GM23338 (cell line): ENCODE measurements at regions not wholly inside any gene's neighbourhood (a gene's known extent, or its start where the extent isn't known, plus 50 kb on each side); places are given as distances from the start of the nearest gene placed in this dataset.

ENCODE experiments used
- ATAC-seq: fragments of 200-7000 bp; cut with Tn5 transposase; 3 replicates; pipeline ENCODE4 v1.9.1; 2020
- DNase-seq: peaks from one replicate; pipeline ENCODE4 v3.0.0-alpha.2; 2015; ENCODE audit warnings: low spot score
- H2AFZ ChIP-seq: fragments of 200-600 bp; sonication (generic); 2 replicates; pipeline ENCODE4 v1.8.0; 2016; ENCODE audit warnings: antibody characterized with exemption, mild to moderate bottlenecking, moderate library complexity
- H3F3A ChIP-seq: fragments of 200-600 bp; sonication (generic); replicated peaks from 2 replicates; pipeline ENCODE4 v1.8.0; 2017; ENCODE audit warnings: antibody characterized with exemption, mixed run types, low read depth
- H3K27ac ChIP-seq: fragments of 200-600 bp; sonication (generic); 2 replicates; pipeline ENCODE4 v1.6.1; 2016; ENCODE audit warnings: low read depth
- H3K27me3 ChIP-seq: fragments of 200-600 bp; sonication (generic); 2 replicates; pipeline ENCODE4 v1.8.0; 2016; ENCODE audit warnings: mild to moderate bottlenecking, mixed run types, moderate library complexity; ENCODE audit not compliant: insufficient read depth
- H3K36me3 ChIP-seq: fragments of 200-600 bp; sonication (generic); 2 replicates; pipeline ENCODE4 v1.8.0; 2016; ENCODE audit warnings: mild to moderate bottlenecking; ENCODE audit not compliant: insufficient read depth
- H3K4me1 ChIP-seq: fragments of 200-600 bp; sonication (generic); 2 replicates; pipeline ENCODE4 v1.8.0; 2016; ENCODE audit warnings: mild to moderate bottlenecking, moderate library complexity; ENCODE audit not compliant: insufficient read depth
- H3K4me2 ChIP-seq: fragments of 200-600 bp; sonication (generic); 2 replicates; pipeline ENCODE4 v1.7.1; 2017; ENCODE audit warnings: mixed run types
- H3K4me3 ChIP-seq: fragments of 200-600 bp; sonication (generic); 2 replicates; pipeline ENCODE4 v1.6.1; 2016; ENCODE audit warnings: mixed run types
- H3K79me2 ChIP-seq: fragments of 200-600 bp; sonication (generic); replicated peaks from 2 replicates; pipeline ENCODE4 v1.8.0; 2017; ENCODE audit warnings: mild to moderate bottlenecking; ENCODE audit not compliant: insufficient read depth
- H3K9me2 ChIP-seq: fragments of 200-600 bp; sonication (generic); 2 replicates; pipeline ENCODE4 v1.8.0; 2017; ENCODE audit not compliant: insufficient read depth
- H4K20me1 ChIP-seq: fragments of 200-600 bp; sonication (generic); replicated peaks from 2 replicates; pipeline ENCODE4 v1.8.0; 2017; ENCODE audit warnings: mild to moderate bottlenecking; ENCODE audit not compliant: insufficient read depth
- H3K27ac Mint-ChIP-seq: 2 replicates; pipeline ENCODE4 v1.8.0; 2020; ENCODE audit warnings: inconsistent platforms, mild to moderate bottlenecking, moderate library complexity, mixed read lengths
- H3K27me3 Mint-ChIP-seq: 3 replicates; pipeline ENCODE4 v1.8.0; 2022; ENCODE audit warnings: low read depth, mild to moderate bottlenecking, moderate library complexity, mixed read lengths, inconsistent platforms; ENCODE audit not compliant: insufficient read depth, poor library complexity
- H3K36me3 Mint-ChIP-seq: 3 replicates; pipeline ENCODE4 v1.8.0; 2021; ENCODE audit warnings: low read depth, mild to moderate bottlenecking, inconsistent platforms, moderate library complexity, mixed read lengths
- H3K4me1 Mint-ChIP-seq: 3 replicates; pipeline ENCODE4 v1.8.0; 2020; ENCODE audit warnings: mild to moderate bottlenecking, inconsistent platforms, mixed read lengths
- H3K4me3 Mint-ChIP-seq: 3 replicates; pipeline ENCODE4 v1.8.0; 2021; ENCODE audit warnings: moderate library complexity, mild to moderate bottlenecking, inconsistent platforms, mixed read lengths
- H3K9me3 Mint-ChIP-seq: 3 replicates; pipeline ENCODE4 v1.8.0; 2020; ENCODE audit warnings: moderate library complexity, mild to moderate bottlenecking, inconsistent platforms, mixed read lengths
- EZH2 ChIP-seq: fragments of 200-600 bp; sonication (generic); IDR thresholded peaks from one replicate; pipeline ENCODE4 v1.8.0; 2017; ENCODE audit warnings: antibody characterized with exemption, mild to moderate bottlenecking, low read depth; ENCODE audit not compliant: unreplicated experiment
- EZH2phosphoT487 ChIP-seq: fragments of 200-600 bp; sonication (generic); IDR thresholded peaks from one replicate; pipeline ENCODE4 v1.8.1; 2018; ENCODE audit warnings: antibody characterized with exemption; ENCODE audit not compliant: unreplicated experiment
- JUNB ChIP-seq: IDR thresholded peaks from one replicate; pipeline ENCODE4 v1.6.1; 2016; ENCODE audit warnings: antibody characterized with exemption; ENCODE audit not compliant: unreplicated experiment
- NANOG ChIP-seq: IDR thresholded peaks from 2 replicates; pipeline ENCODE4 v1.6.1; 2016; ENCODE audit warnings: antibody characterized with exemption, borderline replicate concordance
- POLR2AphosphoS5 ChIP-seq: IDR thresholded peaks from 2 replicates; pipeline ENCODE4 v1.6.1; 2016; ENCODE audit warnings: antibody characterized with exemption, low read depth
- REST ChIP-seq: IDR thresholded peaks from one replicate; pipeline ENCODE4 v1.6.1; 2018; ENCODE audit warnings: antibody characterized with exemption; ENCODE audit not compliant: unreplicated experiment
- STAT1 ChIP-seq: IDR thresholded peaks from one replicate; pipeline ENCODE4 v1.6.1; 2016; ENCODE audit warnings: antibody characterized with exemption; ENCODE audit not compliant: unreplicated experiment
- ZNF331 ChIP-seq: fragments of 250-450 bp; sonication (Bioruptor Pico); IDR thresholded peaks from 2 replicates; pipeline ENCODE4 v1.5.0; 2020; ENCODE audit warnings: low read depth, mild to moderate bottlenecking, moderate library complexity
- TF ChIP-seq, protein P1 (sequence below), 2 experiments: fragments of 200-600 bp in 1 of 2; sonication (generic) in 1 of 2; conservative IDR thresholded peaks; 2 replicates each; pipeline versions ENCODE4 v1.5.1 to v1.6.1; 2016 to 2017; ENCODE audit warnings: antibody characterized with exemption in 2 of 2, low read depth in 2 of 2, mild to moderate bottlenecking in 2 of 2, moderate library complexity in 1 of 2
- TF ChIP-seq, protein P2 (sequence below): IDR thresholded peaks from 2 replicates; pipeline ENCODE4 v1.6.1; 2016; ENCODE audit warnings: antibody characterized with exemption

DNA sequence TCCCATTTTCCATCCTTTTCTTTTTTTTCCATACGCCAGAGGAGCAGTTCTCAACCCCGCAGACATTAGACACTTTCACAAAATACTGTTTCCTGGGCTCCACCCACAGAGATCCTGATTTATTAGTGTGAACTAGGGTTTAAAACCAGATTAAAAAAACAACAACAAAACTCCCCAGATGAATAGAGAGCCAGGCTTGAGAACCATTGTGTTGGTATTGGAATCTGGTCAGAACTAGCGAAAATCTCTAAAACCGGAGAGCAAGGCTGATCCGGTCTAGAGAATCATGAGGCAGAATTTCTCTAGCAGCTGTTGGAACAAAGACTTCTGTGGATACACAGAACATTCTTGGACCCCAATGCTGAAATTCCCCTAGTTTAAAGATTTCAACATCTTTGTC lies 173.0 kb downstream of the PCSK1 start:
- 0 out of 2 replicates have a peak overlapping the region, but pooled peaks have one; percentile 0 for H3K27ac Mint-ChIP-seq
- ATAC-seq (no peak), DNase-seq (no peak)
- Histone ChIP-seq H3K36me3 (no peaks in the 10 kb centered on the region), H3K4me2 (no peak overlapping the region), H3F3A (no peaks in the 10 kb centered on the region), H3K79me2 (no peaks in the 10 kb centered on the region), H4K20me1 (no peaks in the 10 kb centered on the region), H3K27ac (no peak overlapping the region), H2AFZ (peak overlapping the region; percentile 38; the same call in 1 of the 2 replicates), H3K27me3 (no peaks in the 10 kb centered on the region), H3K9me2 (peaks cover 16% of the 10 kb centered on the region; the same call in 1 of the 2 replicates), H3K4me3 (no peak overlapping the region), H3K4me1 (no peaks in the 10 kb centered on the region)
- TF ChIP-seq EZH2phosphoT487 (no peak), STAT1 (no peak), REST (no peak), EZH2 (no peak), JUNB (no peak)
- no peaks in the 10 kb centered on the region; the same call in 2 of the 3 replicates for H3K4me1 Mint-ChIP-seq
- H3K27me3 Mint-ChIP-seq = peaks cover 2% of the 10 kb centered on the region
- no peak overlapping the region for H3K4me3 Mint-ChIP-seq
- no peaks in the 10 kb centered on the region for H3K9me3 Mint-ChIP-seq
- no peaks in the 10 kb centered on the region for H3K36me3 Mint-ChIP-seq

DNA sequence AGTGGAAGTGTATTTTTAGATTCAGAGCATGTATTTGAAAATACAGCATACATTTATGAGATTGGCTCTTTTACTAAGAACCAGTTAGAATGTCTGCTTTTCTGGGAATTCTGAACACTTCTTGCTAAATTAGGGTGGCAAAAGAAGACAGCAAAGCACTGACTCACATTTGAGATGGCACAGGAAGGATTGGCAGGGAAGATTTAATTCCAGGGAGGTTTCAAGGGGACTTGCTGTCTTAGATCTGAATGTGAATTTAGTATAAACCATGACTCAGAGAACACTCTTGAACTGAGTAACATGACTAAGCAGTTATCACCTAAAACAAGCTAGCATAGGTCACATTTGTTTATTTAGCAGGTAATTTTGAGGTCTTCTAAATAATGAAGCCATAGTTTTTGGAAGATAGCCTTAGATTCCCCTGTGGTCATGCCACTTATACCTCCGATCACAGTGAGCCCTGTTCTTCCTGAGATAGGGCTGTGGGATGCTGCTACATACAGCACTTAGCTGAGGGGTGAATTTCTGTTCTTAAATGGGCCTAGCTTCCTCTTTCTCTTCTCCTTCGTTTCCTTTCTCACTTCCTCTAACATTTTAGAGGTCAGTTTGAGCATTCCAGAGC lies 173.8 kb downstream of the PCSK1 start:
- Mint-ChIP-seq H3K4me3 (no peak overlapping the region), H3K36me3 (no peaks in the 10 kb centered on the region), H3K27me3 (peaks cover 2% of the 10 kb centered on the region), H3K4me1 (no peaks in the 10 kb centered on the region), H3K9me3 (no peaks in the 10 kb centered on the region), H3K27ac (peak overlapping the region; percentile 18; the same call in 1 of the 2 replicates)
- Histone ChIP-seq H3K4me1 (no peaks in the 10 kb centered on the region), H3K9me2 (peaks cover 13% of the 10 kb centered on the region; the same call in 1 of the 2 replicates), H2AFZ (no peak overlapping the region; the same call in 1 of the 2 replicates), H3K79me2 (no peaks in the 10 kb centered on the region), H3K4me2 (no peak overlapping the region), H3K4me3 (no peak overlapping the region), H3K36me3 (no peaks in the 10 kb centered on the region), H3K27ac (no peak overlapping the region), H3K27me3 (no peaks in the 10 kb centered on the region), H4K20me1 (no peaks in the 10 kb centered on the region), H3F3A (no peaks in the 10 kb centered on the region)
- ATAC-seq = no peak
- DNase-seq = no peak
- no peak for TF ChIP-seq NANOG
- TF ChIP-seq, protein P1, sequence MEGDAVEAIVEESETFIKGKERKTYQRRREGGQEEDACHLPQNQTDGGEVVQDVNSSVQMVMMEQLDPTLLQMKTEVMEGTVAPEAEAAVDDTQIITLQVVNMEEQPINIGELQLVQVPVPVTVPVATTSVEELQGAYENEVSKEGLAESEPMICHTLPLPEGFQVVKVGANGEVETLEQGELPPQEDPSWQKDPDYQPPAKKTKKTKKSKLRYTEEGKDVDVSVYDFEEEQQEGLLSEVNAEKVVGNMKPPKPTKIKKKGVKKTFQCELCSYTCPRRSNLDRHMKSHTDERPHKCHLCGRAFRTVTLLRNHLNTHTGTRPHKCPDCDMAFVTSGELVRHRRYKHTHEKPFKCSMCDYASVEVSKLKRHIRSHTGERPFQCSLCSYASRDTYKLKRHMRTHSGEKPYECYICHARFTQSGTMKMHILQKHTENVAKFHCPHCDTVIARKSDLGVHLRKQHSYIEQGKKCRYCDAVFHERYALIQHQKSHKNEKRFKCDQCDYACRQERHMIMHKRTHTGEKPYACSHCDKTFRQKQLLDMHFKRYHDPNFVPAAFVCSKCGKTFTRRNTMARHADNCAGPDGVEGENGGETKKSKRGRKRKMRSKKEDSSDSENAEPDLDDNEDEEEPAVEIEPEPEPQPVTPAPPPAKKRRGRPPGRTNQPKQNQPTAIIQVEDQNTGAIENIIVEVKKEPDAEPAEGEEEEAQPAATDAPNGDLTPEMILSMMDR (conservative IDR thresholded peaks at IDR 0.05; ENCODE audit: low read depth in 2 of 2) = no peak
- no peak for TF ChIP-seq ZNF331 (CRISPR knock-in tag)
- TF ChIP-seq JUNB = no peak
- TF ChIP-seq, protein P2, sequence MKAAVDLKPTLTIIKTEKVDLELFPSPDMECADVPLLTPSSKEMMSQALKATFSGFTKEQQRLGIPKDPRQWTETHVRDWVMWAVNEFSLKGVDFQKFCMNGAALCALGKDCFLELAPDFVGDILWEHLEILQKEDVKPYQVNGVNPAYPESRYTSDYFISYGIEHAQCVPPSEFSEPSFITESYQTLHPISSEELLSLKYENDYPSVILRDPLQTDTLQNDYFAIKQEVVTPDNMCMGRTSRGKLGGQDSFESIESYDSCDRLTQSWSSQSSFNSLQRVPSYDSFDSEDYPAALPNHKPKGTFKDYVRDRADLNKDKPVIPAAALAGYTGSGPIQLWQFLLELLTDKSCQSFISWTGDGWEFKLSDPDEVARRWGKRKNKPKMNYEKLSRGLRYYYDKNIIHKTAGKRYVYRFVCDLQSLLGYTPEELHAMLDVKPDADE = no peak
- no peak for TF ChIP-seq EZH2phosphoT487
- no peak for TF ChIP-seq POLR2AphosphoS5
- no peak for TF ChIP-seq STAT1
